ENCODE measurements at regions not wholly inside any gene's neighbourhood (a gene's known extent, or its start where the extent isn't known, plus 50 kb on each side); places are given as distances from the start of the nearest gene placed in this dataset.

DNA sequence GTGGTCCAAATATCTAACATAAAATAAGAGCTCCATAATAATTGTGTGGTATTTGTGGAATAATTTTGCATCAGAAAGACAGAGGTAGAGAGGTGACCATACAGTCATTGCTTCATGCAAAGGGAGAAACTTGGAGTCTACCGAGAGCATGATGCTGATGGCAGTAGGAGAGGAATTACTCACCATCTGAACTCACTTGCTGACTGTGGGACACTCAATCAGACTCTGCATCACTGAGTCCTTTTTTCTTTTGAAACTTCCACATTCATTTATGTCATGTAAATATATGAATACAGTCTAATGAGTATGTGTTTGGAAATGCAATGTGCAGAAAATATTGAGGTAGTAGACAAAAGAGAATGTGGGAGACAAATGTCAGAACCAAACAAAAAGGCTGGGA, 933.8 kb downstream of the REEP3 start:
- no peak overlapping the region for H3K27ac Mint-ChIP-seq
- peaks cover 19% of the 10 kb centered on the region for H3K9me3 Mint-ChIP-seq
- no peak for DNase-seq (ENCODE audit: low spot score in 2 of 2, unreplicated experiment in 2 of 2)
- TF ChIP-seq, protein P1, sequence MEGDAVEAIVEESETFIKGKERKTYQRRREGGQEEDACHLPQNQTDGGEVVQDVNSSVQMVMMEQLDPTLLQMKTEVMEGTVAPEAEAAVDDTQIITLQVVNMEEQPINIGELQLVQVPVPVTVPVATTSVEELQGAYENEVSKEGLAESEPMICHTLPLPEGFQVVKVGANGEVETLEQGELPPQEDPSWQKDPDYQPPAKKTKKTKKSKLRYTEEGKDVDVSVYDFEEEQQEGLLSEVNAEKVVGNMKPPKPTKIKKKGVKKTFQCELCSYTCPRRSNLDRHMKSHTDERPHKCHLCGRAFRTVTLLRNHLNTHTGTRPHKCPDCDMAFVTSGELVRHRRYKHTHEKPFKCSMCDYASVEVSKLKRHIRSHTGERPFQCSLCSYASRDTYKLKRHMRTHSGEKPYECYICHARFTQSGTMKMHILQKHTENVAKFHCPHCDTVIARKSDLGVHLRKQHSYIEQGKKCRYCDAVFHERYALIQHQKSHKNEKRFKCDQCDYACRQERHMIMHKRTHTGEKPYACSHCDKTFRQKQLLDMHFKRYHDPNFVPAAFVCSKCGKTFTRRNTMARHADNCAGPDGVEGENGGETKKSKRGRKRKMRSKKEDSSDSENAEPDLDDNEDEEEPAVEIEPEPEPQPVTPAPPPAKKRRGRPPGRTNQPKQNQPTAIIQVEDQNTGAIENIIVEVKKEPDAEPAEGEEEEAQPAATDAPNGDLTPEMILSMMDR (IDR thresholded peaks at IDR 0.05; ENCODE audit: unreplicated experiment) = no peak
- H3K4me1 Mint-ChIP-seq = no peaks in the 10 kb centered on the region
- H3K4me3 Mint-ChIP-seq = no peak overlapping the region
- peaks cover 2% of the 10 kb centered on the region for H3K36me3 Mint-ChIP-seq
- H3K27me3 Mint-ChIP-seq (ENCODE audit: low read depth) = no peaks in the 10 kb centered on the region

DNA sequence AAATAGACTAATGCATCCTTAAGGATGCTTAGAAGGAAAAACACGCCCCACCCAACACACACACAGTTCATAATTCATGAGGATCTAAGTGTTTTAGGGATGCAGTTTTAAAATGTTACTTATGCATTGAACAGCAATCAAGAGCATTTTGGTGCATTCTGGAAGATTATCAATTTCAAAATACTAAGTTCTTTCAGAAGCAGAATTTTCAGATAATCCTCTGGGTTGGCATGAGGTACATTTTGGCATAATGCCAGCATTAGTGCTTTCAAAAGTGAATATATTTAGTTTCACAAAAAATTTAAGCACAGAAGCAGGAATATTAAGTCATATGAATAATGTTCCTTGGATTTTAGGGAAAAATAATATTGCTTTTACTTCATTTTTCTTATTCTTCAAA, 937.1 kb downstream of the REEP3 start:
- DNase-seq (ENCODE audit: low spot score in 2 of 2, unreplicated experiment in 2 of 2) = no peak
- H3K36me3 Mint-ChIP-seq = no peaks in the 10 kb centered on the region
- H3K4me3 Mint-ChIP-seq = no peak overlapping the region
- H3K27me3 Mint-ChIP-seq (ENCODE audit: low read depth) = no peaks in the 10 kb centered on the region
- H3K9me3 Mint-ChIP-seq = peaks cover 11% of the 10 kb centered on the region
- TF ChIP-seq, protein P1 (IDR thresholded peaks at IDR 0.05; ENCODE audit: unreplicated experiment) = no peak
- no peaks in the 10 kb centered on the region for H3K4me1 Mint-ChIP-seq
- no peak overlapping the region for H3K27ac Mint-ChIP-seq

DNA sequence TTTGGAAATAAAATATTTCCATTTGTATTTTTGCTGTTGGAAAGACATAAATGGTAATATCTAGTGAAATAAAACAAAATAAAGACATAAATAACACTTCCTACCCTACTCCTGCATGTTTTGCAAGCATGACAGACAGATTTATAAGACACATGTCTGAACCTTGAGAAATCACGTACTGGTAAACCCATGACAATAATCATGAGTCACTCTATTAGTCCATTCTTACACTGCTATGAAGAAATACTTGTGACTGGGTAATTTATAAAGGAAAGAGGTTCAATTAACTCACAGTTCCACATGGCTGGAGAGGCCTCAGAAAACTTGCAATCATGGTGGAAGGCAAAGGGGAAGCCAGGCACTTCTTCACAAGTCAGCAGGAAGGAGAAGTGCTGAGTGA, 942.2 kb downstream of the REEP3 start:
- Mint-ChIP-seq H3K27ac (no peak overlapping the region), H3K27me3 (ENCODE audit: low read depth) (no peaks in the 10 kb centered on the region), H3K9me3 (peaks cover 23% of the 10 kb centered on the region), H3K36me3 (no peaks in the 10 kb centered on the region), H3K4me3 (no peak overlapping the region), H3K4me1 (no peaks in the 10 kb centered on the region)
- TF ChIP-seq, protein P1 (IDR thresholded peaks at IDR 0.05; ENCODE audit: unreplicated experiment) = no peak
- DNase-seq (ENCODE audit: low spot score in 2 of 2, unreplicated experiment in 2 of 2) = no peak

DNA sequence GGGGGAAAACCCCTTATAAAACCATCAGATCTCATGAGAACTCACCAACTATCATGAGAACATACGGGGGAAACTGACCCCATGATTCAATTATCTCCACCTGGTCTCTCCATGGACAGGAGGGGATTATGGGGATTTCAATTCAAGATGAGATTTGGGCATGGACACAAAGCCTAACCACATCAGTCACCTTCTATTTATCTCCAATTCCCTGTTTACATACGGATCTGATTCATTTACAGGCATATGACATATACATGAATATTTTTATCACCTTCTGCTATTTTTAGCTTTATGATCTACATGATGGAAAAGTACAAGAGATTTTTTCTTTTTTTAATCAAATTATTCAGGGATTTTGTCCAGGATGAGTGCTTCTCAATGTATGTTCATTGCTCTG, 944.5 kb downstream of the REEP3 start:
- Mint-ChIP-seq H3K27me3 (ENCODE audit: low read depth) (no peaks in the 10 kb centered on the region), H3K4me3 (no peak overlapping the region), H3K36me3 (no peaks in the 10 kb centered on the region), H3K4me1 (no peaks in the 10 kb centered on the region), H3K27ac (no peak overlapping the region), H3K9me3 (peaks cover 38% of the 10 kb centered on the region)
- TF ChIP-seq, protein P1 (IDR thresholded peaks at IDR 0.05; ENCODE audit: unreplicated experiment) = no peak
- DNase-seq (ENCODE audit: low spot score in 2 of 2, unreplicated experiment in 2 of 2) = no peak

DNA sequence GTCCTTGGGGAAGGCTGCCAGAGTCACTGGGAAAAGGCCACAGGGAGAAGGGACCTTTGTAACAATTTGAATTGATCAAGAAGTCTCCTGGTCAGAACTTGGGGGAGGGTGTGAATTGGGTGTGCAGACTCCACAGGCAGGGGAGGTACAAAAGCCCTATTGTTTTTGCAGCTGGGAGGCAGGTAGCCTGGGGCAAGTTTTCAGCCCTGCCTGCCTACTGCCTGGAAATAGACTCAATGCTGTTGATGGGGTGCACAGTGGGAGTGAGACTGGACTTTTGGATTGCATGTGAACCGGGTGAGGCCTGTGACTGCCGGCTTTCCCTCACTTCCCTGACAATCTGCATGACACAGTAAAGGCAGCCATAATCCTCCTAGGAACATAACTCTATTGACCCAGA, 947.0 kb downstream of the REEP3 start:
- Mint-ChIP-seq H3K36me3 (no peaks in the 10 kb centered on the region), H3K27me3 (ENCODE audit: low read depth) (no peaks in the 10 kb centered on the region), H3K4me3 (no peak overlapping the region), H3K4me1 (no peaks in the 10 kb centered on the region), H3K9me3 (peaks cover 49% of the 10 kb centered on the region), H3K27ac (no peak overlapping the region)
- DNase-seq (ENCODE audit: low spot score in 2 of 2, unreplicated experiment in 2 of 2) = no peak
- TF ChIP-seq, protein P1 (IDR thresholded peaks at IDR 0.05; ENCODE audit: unreplicated experiment) = no peak

DNA sequence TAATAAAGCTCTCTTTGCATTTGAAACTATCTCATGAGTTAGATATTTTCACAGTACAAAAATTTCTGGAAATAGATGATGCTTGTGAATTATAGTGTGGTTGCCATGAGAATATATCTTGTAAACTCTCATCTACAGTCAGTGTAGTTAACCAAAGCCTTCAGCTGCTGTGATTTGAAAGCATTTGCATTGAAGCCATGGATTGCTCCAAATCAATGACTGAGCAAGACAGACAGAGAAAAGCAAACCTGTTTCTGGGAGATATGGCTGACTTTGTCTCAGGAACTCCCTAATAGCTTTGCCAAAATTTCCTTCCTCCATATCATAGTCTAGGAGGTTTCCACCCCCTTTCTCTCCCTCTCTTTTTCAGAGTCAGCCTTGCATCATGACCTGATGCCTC, 955.3 kb downstream of the REEP3 start:
- peaks cover 31% of the 10 kb centered on the region for H3K9me3 Mint-ChIP-seq
- H3K27me3 Mint-ChIP-seq (ENCODE audit: low read depth) = no peaks in the 10 kb centered on the region
- H3K4me3 Mint-ChIP-seq = no peak overlapping the region
- no peak overlapping the region for H3K27ac Mint-ChIP-seq
- H3K4me1 Mint-ChIP-seq = no peaks in the 10 kb centered on the region
- no peaks in the 10 kb centered on the region for H3K36me3 Mint-ChIP-seq
- TF ChIP-seq, protein P1 (IDR thresholded peaks at IDR 0.05; ENCODE audit: unreplicated experiment) = no peak
- DNase-seq (ENCODE audit: low spot score in 2 of 2, unreplicated experiment in 2 of 2) = no peak

All from mesothelial cell of epicardium (in vitro differentiated cells).